BLaER1 treated with 17β-estradiol and CSF1 and Interleukin-3, amounts not matched to agents 10 nM and 100 nM (cell line): ENCODE measurements at regions not wholly inside any gene's neighbourhood (a gene's known extent, or its start where the extent isn't known, plus 50 kb on each side); places are given as distances from the start of the nearest gene placed in this dataset.

ENCODE experiments used
- H3K27ac ChIP-seq, 11 experiments: shearing (Covaris generic); formaldehyde crosslinking; 2 replicates each; pipeline ENCODE4 v1.8.1; 2022
- H3K27me3 ChIP-seq, 11 experiments: shearing (Covaris generic); formaldehyde crosslinking; 2 replicates each; pipeline ENCODE4 v1.8.1; 2022
- H3K36me3 ChIP-seq, 11 experiments: shearing (Covaris generic); formaldehyde crosslinking; 2 replicates each; pipeline ENCODE4 v1.8.1; 2022
- H3K4me1 ChIP-seq, 10 experiments: shearing (Covaris generic); formaldehyde crosslinking; 2 replicates each; pipeline ENCODE4 v1.8.1; 2022
- H3K4me2 ChIP-seq, 11 experiments: shearing (Covaris generic); formaldehyde crosslinking; 2 replicates each; pipeline ENCODE4 v1.8.1; 2022
- H3K4me3 ChIP-seq, 10 experiments: shearing (Covaris generic); formaldehyde crosslinking; 2 replicates each; pipeline ENCODE4 v1.8.1; 2022
- H3K9ac ChIP-seq, 11 experiments: shearing (Covaris generic); formaldehyde crosslinking; 2 replicates each; pipeline ENCODE4 v1.8.1; 2022
- H3K9me3 ChIP-seq, 11 experiments: shearing (Covaris generic); formaldehyde crosslinking; replicated peaks in 1 of 11; 2 replicates each; pipeline ENCODE4 v1.8.1; 2022
- H4K20me1 ChIP-seq, 11 experiments: shearing (Covaris generic); formaldehyde crosslinking; 2 replicates each; pipeline ENCODE4 v1.8.1; 2022
- Cebpa-rat ChIP-seq, 11 experiments: shearing (Covaris generic); IDR thresholded peaks; 2 replicates each; pipeline ENCODE4 v1.8.1; 2022

DNA sequence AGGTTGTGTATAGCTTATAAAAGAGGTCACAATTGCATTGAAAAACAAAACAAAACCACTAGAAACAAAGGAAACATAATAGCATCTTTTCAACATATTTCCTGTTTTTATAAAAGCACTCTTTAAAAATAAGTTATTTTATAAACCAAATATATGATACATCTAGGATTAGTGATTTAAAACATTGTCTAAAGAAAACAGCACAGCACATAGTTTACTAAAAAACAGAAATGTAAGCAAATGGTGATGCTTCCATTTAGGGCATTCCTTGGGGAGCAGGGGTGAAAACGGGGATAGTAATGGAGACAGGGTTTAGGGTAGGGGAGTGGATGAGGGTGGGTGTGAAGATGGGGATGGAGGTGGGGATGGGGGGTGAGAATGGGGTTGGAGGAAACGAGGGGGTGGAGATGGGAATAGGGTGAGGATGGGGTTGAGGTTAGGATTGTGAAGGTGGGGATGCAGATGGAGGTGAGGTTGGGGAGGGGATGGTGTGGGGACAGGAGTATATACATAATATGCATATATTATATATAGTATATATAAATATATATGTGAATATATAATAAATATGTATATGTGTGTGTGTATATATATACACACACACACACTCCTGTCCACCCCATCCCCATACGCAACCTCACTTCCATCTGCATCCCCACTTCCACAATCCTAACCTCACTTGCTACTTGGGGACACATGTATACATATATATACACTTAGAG, 1519.5 kb downstream of the CDH11 start:
- Histone ChIP-seq H3K27me3 (no peaks in the 10 kb centered on the region), H3K9me3 (peaks cover 0 to 7% (median 0%) of the 10 kb centered on the region in 11 experiments; a peak in 3 of 22 replicates), H4K20me1 (no peaks in the 10 kb centered on the region), H3K4me1 (no peaks in the 10 kb centered on the region), H3K4me3 (no peak overlapping the region), H3K36me3 (no peaks in the 10 kb centered on the region), H3K4me2 (no peak overlapping the region), H3K27ac (no peak overlapping the region), H3K9ac (no peak overlapping the region)
- TF ChIP-seq Cebpa-rat (IDR thresholded peaks at IDR 0.05) = no peak

DNA sequence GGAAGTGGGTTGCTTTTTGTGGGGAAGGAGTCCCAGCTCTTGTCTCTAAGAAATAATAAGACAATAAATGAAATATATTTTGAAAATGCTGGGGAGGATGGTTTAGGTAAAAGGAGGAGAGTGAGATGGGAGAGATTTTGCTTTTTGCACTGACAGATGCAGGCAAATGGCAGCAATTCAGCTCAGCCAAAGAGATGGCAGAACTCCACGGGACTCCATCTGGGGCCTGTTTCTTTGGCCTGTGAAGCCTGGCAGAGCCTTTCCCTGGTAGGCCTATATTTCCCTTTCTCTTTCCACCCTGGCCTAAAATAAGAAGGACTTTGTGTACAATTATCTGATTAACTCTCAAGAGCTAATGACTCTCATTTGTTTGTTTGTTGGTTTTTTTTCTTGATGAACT, 1525.1 kb downstream of the CDH11 start:
- no peak for TF ChIP-seq Cebpa-rat (IDR thresholded peaks at IDR 0.05)
- no peak overlapping the region for H3K9ac ChIP-seq
- H3K4me3 ChIP-seq = no peak overlapping the region
- H3K4me2 ChIP-seq = no peak overlapping the region
- H3K4me1 ChIP-seq = no peaks in the 10 kb centered on the region
- H3K9me3 ChIP-seq = peaks cover 0 to 5% (median 0%) of the 10 kb centered on the region in 11 experiments; a peak in 2 of 22 replicates
- H3K36me3 ChIP-seq = no peaks in the 10 kb centered on the region
- H3K27ac ChIP-seq = no peak overlapping the region
- H4K20me1 ChIP-seq = no peaks in the 10 kb centered on the region
- H3K27me3 ChIP-seq = no peaks in the 10 kb centered on the region

DNA sequence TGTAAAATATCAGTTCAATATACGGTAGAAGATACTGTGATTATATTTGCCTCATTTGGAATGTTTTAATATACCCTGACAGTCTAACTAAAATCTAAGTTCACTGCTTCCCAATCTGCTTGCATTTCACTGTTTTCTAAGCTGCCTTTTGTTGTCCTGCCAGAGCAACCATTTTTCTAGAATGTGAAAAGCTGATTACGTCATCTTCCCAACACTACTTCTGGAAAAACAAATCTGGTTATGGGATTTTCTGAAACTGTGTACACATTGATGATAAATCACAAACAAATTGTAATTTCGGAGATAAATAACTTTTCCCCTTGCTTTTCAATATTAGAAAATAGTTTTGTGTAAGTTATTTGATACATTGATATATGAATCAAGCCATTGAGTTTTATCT, 1529.0 kb downstream of the CDH11 start:
- Histone ChIP-seq H3K9ac (no peak overlapping the region), H3K4me1 (no peaks in the 10 kb centered on the region), H3K36me3 (no peaks in the 10 kb centered on the region), H3K4me3 (no peak overlapping the region), H4K20me1 (no peaks in the 10 kb centered on the region), H3K4me2 (no peak overlapping the region), H3K27ac (no peak overlapping the region), H3K27me3 (no peaks in the 10 kb centered on the region), H3K9me3 (peaks cover 0 to 7% (median 0%) of the 10 kb centered on the region in 11 experiments; a peak in 1 of 22 replicates)
- TF ChIP-seq Cebpa-rat (IDR thresholded peaks at IDR 0.05) = no peak

DNA sequence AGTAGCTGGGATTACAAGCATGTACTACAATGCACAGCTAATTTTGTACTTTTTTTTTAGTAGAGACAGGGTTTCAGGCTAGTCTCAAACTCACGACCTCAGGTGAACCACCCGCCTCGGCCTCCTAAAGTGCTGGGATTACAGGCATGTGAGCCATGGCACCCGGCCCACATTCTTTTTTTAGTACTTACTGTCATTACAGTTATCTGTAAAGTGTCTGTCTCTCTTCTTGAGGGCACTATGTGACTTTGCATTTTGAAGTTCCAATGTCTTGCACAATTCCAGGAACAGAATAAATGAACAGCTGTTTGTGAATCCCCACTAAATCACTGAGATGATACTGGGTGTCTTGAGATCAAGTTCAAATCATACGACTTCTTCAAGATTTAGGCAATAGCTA, 1540.3 kb downstream of the CDH11 start:
- H3K4me2 ChIP-seq = no peak overlapping the region
- no peak overlapping the region for H3K27ac ChIP-seq
- no peaks in the 10 kb centered on the region for H3K36me3 ChIP-seq
- H3K9me3 ChIP-seq = no peaks in the 10 kb centered on the region
- peaks cover 0 to 4% (median 0%) of the 10 kb centered on the region in 10 experiments; a peak in 2 of 20 replicates for H3K4me1 ChIP-seq
- no peak for TF ChIP-seq Cebpa-rat (IDR thresholded peaks at IDR 0.05)
- no peaks in the 10 kb centered on the region for H4K20me1 ChIP-seq
- H3K4me3 ChIP-seq = no peak overlapping the region
- H3K9ac ChIP-seq = no peak overlapping the region
- H3K27me3 ChIP-seq = no peaks in the 10 kb centered on the region

DNA sequence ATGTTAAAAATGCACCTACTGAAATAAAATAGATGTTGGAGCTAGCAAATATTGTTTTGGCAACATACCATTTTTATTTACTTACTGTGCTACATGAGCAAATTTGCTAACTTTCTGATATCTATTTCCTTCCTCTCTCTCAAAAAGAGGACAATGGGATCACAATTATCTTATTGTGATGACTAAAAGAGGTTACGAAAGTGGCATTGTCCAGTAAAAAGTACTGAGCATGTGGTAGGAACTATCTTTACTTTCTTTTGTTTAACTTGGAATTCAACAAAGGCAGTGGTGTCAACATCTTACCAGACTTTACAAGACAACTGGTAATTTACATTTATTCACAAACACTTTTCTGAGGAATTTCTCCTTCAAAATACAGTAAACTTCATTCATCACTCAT, 1542.6 kb upstream of the CDH8 start:
- Histone ChIP-seq H3K9me3 (no peaks in the 10 kb centered on the region), H3K36me3 (no peaks in the 10 kb centered on the region), H3K4me2 (peak overlapping the region in 2 of 11 experiments; percentile 9 to 49; a peak in 1 of 22 replicates), H3K4me1 (peaks cover 0 to 13% (median 0%) of the 10 kb centered on the region in 10 experiments; a peak in 6 of 20 replicates), H4K20me1 (no peaks in the 10 kb centered on the region), H3K9ac (no peak overlapping the region), H3K27ac (no peak overlapping the region), H3K4me3 (no peak overlapping the region), H3K27me3 (no peaks in the 10 kb centered on the region)
- no peak for TF ChIP-seq Cebpa-rat (IDR thresholded peaks at IDR 0.05)

DNA sequence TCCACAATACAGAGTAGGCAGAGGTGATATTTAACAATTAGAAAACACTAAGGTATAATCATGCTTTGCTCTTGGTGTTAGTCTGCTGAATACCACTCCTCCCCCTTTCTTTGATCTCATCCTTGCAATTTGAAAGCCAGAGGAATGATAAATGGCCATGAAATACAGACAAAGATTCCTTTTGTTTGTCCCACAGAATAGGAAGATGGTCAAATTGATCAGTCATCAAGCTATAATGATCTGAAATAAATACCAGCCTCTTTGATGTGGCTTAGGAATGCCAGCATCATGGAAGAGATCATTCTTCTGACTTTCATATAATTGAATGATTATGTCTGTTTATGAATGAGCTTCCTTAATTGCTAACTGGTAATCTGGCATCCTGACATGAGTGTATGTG, 1541.7 kb upstream of the CDH8 start:
- no peak for TF ChIP-seq Cebpa-rat (IDR thresholded peaks at IDR 0.05)
- Histone ChIP-seq H3K4me3 (no peak overlapping the region), H4K20me1 (no peaks in the 10 kb centered on the region), H3K36me3 (no peaks in the 10 kb centered on the region), H3K27ac (no peak overlapping the region), H3K27me3 (no peaks in the 10 kb centered on the region), H3K4me2 (no peak overlapping the region), H3K9ac (no peak overlapping the region), H3K9me3 (no peaks in the 10 kb centered on the region), H3K4me1 (peaks cover 0 to 13% (median 0%) of the 10 kb centered on the region in 10 experiments; a peak in 6 of 20 replicates)

DNA sequence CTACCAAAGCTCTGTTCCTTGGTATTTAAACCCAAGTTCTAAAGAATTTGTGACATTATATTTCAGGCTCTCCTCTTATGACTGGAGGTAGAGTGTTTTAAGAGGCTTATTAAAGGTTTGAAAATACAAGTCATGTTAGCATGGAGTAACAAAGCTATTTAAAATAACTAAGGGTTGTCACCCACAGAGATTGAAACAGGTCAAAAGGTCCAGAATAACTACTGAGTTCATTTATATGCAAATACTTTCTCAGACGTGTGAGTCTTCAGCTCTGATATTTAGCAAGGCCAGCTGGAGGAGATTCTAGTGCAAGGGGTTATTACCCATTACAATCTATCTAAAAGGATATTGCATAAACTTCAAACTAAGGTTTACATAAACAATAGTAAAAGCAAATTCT, 1538.8 kb upstream of the CDH8 start:
- Histone ChIP-seq H3K4me3 (no peak overlapping the region), H3K27ac (no peak overlapping the region), H3K9me3 (no peaks in the 10 kb centered on the region), H3K36me3 (no peaks in the 10 kb centered on the region), H3K9ac (no peak overlapping the region), H3K27me3 (no peaks in the 10 kb centered on the region), H3K4me2 (peak overlapping the region in 2 of 11 experiments; percentile 27 to 31; a peak in 1 of 22 replicates), H3K4me1 (peaks cover 0 to 17% (median 0%) of the 10 kb centered on the region in 10 experiments; a peak in 6 of 20 replicates), H4K20me1 (no peaks in the 10 kb centered on the region)
- TF ChIP-seq Cebpa-rat (IDR thresholded peaks at IDR 0.05) = no peak

DNA sequence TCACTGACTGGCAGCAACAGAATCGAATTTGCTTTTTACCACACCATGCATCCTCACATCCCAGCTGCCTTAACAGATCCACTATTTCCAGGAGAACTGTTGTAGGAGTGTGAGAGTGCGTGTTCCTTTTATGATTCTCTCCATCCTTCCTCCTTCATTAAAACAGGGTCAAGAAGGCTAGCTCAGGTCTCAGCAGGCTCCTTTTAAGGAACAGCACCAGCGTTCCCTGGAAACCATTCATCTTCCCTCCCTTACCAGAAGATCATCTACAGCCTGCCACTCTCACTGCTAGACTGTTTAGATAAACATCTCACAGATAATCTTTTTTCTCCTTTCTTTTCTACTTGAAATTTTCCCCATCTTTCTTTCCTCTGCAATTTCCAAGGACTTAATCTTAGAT, 1531.9 kb upstream of the CDH8 start:
- no peak overlapping the region for H3K9ac ChIP-seq
- no peak overlapping the region for H3K4me3 ChIP-seq
- H3K27me3 ChIP-seq = no peaks in the 10 kb centered on the region
- H3K4me1 ChIP-seq = 0 out of 20 replicates have a peak, but pooled peaks cover 0 to 6% (median 0%) of the 10 kb centered on the region in 10 experiments
- no peak overlapping the region for H3K4me2 ChIP-seq
- H3K36me3 ChIP-seq = no peaks in the 10 kb centered on the region
- no peak for TF ChIP-seq Cebpa-rat (IDR thresholded peaks at IDR 0.05)
- H3K27ac ChIP-seq = no peak overlapping the region
- H3K9me3 ChIP-seq = peaks cover 0 to 1% (median 0%) of the 10 kb centered on the region in 11 experiments; a peak in 1 of 22 replicates
- H4K20me1 ChIP-seq = no peaks in the 10 kb centered on the region

DNA sequence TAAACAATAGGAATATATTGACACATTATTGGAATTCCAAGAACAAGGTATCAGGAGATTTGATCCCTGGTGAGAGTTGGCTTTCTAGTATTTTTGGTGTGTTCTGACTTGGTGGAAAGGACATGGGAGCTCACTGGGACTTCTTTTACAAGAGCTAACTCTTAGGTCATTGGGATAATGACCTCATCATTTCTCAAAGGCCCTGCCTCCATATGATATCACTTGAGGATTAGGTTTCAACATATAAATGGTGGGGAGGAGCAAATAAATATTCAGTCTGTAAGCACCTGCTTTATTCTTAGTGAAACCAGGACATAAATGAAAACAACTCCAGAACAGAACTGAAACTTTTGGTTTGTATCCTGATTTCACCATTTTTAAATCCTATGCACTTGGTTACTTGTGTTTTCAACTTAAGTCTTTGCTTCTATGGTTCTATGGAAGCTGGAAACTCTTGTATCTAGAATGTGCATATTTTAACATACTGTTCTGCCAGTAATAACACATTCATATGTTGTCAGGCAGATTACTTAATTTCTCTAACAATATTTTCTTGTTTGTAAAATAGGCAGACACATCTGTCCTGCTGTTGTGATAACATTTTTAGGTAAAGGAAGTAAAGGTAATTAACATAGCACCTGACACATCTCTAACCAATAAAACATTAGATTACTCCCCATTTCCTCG, 1527.7 kb upstream of the CDH8 start:
- no peak overlapping the region for H3K27ac ChIP-seq
- TF ChIP-seq Cebpa-rat (IDR thresholded peaks at IDR 0.05) = no peak
- H4K20me1 ChIP-seq = no peaks in the 10 kb centered on the region
- H3K9me3 ChIP-seq = peaks cover 26 to 38% (median 28%) of the 10 kb centered on the region in 11 experiments
- H3K4me1 ChIP-seq = no peaks in the 10 kb centered on the region
- no peak overlapping the region for H3K9ac ChIP-seq
- H3K4me2 ChIP-seq = no peak overlapping the region
- no peaks in the 10 kb centered on the region for H3K27me3 ChIP-seq
- H3K4me3 ChIP-seq = no peak overlapping the region
- H3K36me3 ChIP-seq = peaks cover 0 to 10% (median 0%) of the 10 kb centered on the region in 11 experiments; a peak in 4 of 22 replicates
